Frontal cortex (tissue), 3 donors: ENCODE measurements at regions not wholly inside any gene's neighbourhood (a gene's known extent, or its start where the extent isn't known, plus 50 kb on each side); places are given as distances from the start of the nearest gene placed in this dataset.
"Not testable (repeated sequence)": the region's sequence is repeated elsewhere in the genome, so short reads cannot be mapped to it uniquely, and the experiment has no call there.

Source experiments
- DNase-seq, 2 donors: peaks; one replicate each; pipeline ENCODE4 v3.0.0; 2012; ENCODE audit warnings: low spot score in 2 of 2
- FAIRE-seq: peaks from 2 replicates; lab custom pipeline; 2012; peaks lifted over from hg19 to GRCh38; lab: Jason Lieb, UNC
- donor health status: control.
- donor health status: control.
- donor health status: control.

- DNase-seq (no peak), FAIRE-seq (no peak)
Observed at GRCh38 chr22:49662681-49663080, 165.0 kb downstream of the BRD1 start.

- DNase-seq (no peak), FAIRE-seq (no peak)
Observed at GRCh38 chr22:49660794-49661781, 166.6 kb downstream of the BRD1 start.

GRCh38 chr22:49660321-49660720, 167.4 kb downstream of the BRD1 start:
- FAIRE-seq (no peak), DNase-seq (no peak)

- DNase-seq (no peak), FAIRE-seq (no peak)
Observed at GRCh38 chr22:49659924-49660315, 167.8 kb downstream of the BRD1 start.

GRCh38 chr22:49659281-49659923, 168.3 kb downstream of the BRD1 start:
- no peak for DNase-seq
- no peak for FAIRE-seq

- FAIRE-seq (no peak), DNase-seq (no peak)
Observed at GRCh38 chr22:49658902-49659280, 168.8 kb downstream of the BRD1 start.

GRCh38 chr22:49657974-49658590, 169.6 kb downstream of the BRD1 start:
- FAIRE-seq: no peak
- DNase-seq: no peak

GRCh38 chr22:49657275-49657973, 170.2 kb downstream of the BRD1 start:
- FAIRE-seq: no peak
- DNase-seq: no peak

- DNase-seq, FAIRE-seq: not testable (repeated sequence)
Observed at GRCh38 chr22:49656883-49657274, 170.8 kb downstream of the BRD1 start.

GRCh38 chr22:49656291-49656851, 171.3 kb downstream of the BRD1 start:
- FAIRE-seq (no peak), DNase-seq (no peak)

- DNase-seq (no peak), FAIRE-seq (no peak)
Observed at GRCh38 chr22:49655168-49655812, 172.4 kb downstream of the BRD1 start.

GRCh38 chr22:49650336-49651241, 177.1 kb downstream of the BRD1 start:
- FAIRE-seq: no peak
- no peak for DNase-seq

- FAIRE-seq (no peak), DNase-seq (no peak)
Observed at GRCh38 chr22:49649166-49650068, 178.3 kb downstream of the BRD1 start.

GRCh38 chr22:49648053-49648452, 179.6 kb downstream of the BRD1 start:
- FAIRE-seq (no peak), DNase-seq (no peak)

GRCh38 chr22:49647627-49648026, 180.0 kb downstream of the BRD1 start:
- FAIRE-seq (no peak), DNase-seq (no peak)

GRCh38 chr22:49646876-49647275, 180.8 kb downstream of the BRD1 start:
- FAIRE-seq (no peak), DNase-seq (no peak)

- DNase-seq (no peak), FAIRE-seq (no peak)
Observed at GRCh38 chr22:49645791-49646550, 181.7 kb downstream of the BRD1 start.
